GM18511 (cell line): ENCODE measurements at regions not wholly inside any gene's neighbourhood (a gene's known extent, or its start where the extent isn't known, plus 50 kb on each side); places are given as distances from the start of the nearest gene placed in this dataset.

Experiments
- ATAC-seq: cut with Tn5 transposase; IDR thresholded peaks from one replicate; pipeline ENCODE4 v1.9.1; 2021; ENCODE audit warnings: mild to moderate bottlenecking, moderate library complexity; ENCODE audit not compliant: unreplicated experiment

GRCh38 chr4:36786519-36786918 is 458.0 kb upstream of the NWD2 start:
- no peak for ATAC-seq

DNA sequence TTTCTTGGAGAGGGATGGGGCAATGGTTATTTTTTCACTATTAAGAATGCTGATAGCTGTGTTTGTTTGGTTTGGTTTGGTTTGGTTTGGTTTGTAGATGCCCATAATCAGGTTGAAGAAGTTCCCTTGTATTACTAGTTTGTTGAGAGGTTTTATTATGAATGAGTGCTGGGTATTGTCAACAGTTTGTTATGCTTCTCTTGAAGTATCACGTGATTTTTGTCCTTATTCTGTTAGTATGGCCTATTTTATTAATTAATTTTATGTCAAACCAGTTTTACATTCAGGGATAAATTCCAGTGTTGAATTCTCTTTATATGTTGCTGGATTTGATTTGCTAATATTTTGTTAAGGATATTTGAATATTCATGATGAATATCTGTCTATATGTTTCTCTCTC is 449.8 kb upstream of the NWD2 start:
- no peak for ATAC-seq

GRCh38 chr4:36812149-36812548 is 432.4 kb upstream of the NWD2 start:
- no peak for ATAC-seq

- no peak for ATAC-seq
Observed at GRCh38 chr4:36815536-36815935, 429.0 kb upstream of the NWD2 start.

DNA sequence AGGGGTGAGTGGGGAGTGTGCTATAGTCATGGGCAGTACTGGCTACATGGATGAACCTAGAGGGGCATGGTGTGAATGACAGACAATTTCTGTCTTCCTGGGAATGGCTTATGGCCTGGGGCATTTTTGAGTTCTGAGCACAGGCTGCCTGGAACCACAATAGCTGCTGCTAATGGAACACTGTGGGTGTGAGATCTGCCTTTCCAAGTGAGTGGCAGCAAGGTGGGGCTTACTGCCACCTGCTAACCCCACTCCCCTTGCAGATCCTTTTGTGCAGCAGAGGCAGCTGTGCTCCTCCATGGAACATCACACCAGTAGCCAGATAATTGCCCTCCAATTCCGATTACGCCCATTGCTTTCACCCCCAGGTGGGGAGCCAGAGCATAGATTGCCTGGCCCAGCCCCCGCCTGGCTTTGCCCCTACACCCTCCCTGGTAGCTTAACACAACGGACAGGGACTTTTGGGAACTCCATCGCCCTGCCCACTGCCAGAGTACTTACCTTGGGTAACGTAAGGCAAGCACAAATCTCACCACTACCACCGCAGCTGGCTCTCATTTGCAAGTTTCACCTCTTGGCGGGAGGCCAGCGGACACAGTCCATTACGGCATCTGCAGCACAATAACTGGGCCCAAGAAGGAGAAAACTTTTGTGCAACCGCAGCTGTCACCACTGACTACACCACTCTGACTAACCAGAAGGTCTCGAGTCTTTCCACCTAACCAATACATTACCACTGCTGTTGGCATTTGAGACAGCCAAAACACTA is 421.2 kb upstream of the NWD2 start:
- no peak for ATAC-seq

DNA sequence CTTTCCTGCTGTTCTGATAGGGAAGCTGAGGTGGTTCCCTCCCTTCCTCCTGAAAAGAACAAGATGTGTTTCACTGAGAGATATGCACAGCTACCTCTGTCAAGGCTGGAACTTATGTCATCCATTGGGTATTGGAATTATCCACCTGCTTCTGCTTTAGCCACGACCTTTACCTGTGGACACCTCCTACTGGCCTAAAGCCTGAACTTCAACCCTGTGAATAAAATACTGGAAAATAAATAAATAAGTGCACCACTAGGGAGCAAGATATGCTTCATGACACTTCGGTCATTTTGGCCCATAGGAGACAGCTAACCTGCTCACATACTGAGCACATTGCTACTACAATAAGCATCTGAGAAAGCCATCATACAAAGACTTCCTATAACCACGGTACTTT is 419.9 kb upstream of the NWD2 start:
- ATAC-seq: no peak

DNA sequence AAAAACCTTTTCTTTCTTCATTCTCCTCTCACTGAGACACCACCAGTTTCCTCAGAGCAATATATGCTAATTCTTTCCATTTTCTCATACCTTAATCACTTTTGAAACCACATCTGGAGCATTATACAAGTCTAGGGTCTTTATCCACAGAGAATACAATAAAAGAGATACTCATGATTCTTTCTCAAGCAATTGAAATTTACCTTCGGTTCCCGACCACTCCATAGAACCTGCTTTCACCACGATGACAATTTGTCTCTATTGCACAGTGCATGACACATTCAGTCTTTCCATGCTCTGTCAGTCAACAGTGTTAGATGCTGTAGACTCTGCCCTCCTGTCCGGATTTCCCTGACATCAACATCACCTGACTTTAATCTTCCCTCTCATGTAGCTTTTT is 409.3 kb upstream of the NWD2 start:
- ATAC-seq: no peak

- peak; percentile 83 for ATAC-seq
Observed at GRCh38 chr4:36841583-36842326, 402.8 kb upstream of the NWD2 start.

DNA sequence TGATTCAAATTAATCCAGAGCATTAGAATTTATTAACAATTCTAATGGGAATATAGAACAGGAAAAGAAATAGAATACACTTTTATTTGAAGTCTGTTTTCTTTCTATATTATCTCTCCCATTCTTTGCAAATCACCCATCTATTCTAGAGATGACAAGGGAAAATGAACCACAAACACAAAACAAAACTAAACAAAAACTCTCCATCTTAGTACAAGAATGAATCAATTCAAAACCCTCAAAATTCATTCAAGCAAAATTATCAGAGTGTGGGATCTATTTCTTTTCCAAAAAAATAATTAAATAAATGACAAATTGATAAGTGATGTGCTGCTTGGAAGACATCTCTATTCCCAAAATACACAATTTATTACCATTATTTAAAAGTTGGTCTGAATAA is 400.1 kb upstream of the NWD2 start:
- ATAC-seq: no peak

DNA sequence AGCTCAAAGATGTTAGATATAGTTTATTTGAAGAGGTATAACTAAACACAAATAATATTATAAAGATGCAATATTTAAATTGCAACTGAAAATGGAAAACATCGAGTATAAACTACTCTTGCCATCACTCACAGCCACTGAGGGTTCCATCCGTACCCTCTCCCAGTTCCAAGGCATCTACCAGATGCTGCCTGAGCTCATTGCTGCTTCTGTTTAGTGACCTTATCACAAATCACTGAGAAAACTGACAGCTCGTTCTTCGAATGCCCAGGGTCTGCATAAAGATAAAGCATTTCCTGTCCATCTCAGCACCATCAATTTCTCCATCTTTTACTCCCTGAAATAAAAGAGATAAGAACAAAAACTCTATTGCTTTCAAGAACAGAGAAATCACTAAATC is 391.7 kb upstream of the NWD2 start:
- no peak for ATAC-seq

DNA sequence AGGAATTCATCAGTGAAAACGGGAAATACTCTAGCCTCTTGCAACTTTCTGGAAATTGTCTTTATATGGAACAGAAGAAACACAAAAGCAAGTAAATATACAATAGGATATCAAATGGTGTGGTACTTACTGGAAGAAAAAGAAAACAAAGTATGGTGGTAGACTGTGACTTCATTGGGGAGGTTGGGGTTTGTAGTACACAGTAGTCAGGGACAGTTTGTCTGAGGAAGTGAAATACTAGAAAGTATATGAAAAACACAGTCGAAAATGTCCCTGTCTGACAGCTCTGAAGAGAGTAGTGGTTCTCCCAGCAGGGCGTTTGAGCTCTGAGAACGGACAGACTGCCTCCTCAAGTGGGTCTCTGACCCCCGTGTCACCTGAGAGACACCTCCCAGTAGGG is 390.0 kb upstream of the NWD2 start:
- ATAC-seq: peak; percentile 94

GRCh38 chr4:36863601-36864000 is 380.9 kb upstream of the NWD2 start:
- peak; percentile 60 for ATAC-seq

- peak; percentile 57 for ATAC-seq
Observed at GRCh38 chr4:36870121-36870520, 374.4 kb upstream of the NWD2 start.

DNA sequence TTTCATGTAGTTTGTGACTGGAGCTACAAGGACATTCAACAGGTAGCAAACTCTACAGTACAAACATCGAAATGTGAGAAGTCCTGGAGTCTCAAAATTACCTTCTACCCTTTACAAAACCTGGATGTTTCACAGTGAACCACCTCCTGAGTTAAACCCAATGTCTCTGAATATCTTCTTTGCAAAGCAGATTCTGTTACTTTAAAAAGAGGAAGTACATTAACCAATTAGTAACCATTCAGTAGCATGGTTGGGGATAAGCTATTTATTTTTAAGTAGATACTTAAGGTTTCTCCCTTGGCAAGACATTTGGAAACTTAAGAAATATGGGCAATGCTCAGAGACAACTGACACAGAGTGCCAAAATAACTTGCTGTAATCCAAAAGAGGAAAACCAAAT is 371.9 kb upstream of the NWD2 start:
- ATAC-seq: peak; percentile 69

GRCh38 chr4:36884151-36884550 is 360.4 kb upstream of the NWD2 start:
- ATAC-seq: no peak

DNA sequence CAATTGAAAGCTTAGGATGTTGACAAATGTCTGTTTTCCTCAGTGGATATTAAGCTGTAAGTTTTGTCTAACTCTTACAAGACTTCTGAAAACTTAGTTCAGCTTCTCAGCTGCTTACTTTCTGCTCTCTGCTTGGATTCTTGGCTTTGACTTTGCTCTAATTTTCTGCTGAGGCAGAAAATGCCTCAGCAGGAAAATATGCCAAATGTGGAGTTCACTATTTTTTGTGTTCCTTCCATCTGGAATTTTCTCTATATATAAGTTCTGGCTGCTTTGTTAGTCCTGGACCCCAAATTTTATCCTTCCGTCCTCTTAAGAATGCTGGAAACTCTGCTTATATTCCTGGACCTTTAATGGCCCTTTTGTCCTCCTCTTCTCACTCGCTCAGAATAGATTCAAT is 352.6 kb upstream of the NWD2 start:
- no peak for ATAC-seq

DNA sequence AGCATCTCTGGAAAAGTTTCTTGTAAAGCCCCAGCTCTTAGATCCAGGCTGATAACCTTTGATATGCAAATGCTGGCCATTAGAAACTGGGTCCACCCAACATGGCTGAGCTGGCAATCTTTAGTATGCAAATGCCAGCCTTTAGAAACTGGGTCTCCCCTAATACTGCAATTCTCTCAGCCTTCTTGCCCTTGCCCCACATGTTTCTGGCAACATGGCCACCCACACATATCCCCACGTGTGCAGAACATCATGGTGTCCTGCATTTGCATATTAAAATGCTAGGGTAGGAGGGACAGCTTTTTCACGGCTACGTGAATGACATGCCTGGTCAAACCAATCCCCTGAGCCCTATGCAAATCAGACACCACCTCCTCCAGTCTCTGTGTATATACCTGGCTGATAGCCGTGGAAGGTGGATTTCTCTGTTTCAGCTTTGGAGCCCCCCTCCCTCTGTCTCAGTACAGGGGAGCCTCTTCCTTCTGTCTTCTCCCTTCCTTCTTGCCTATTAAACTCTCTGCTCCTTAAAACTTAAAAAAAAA is 344.0 kb upstream of the NWD2 start:
- no peak for ATAC-seq

- ATAC-seq: no peak
Observed at GRCh38 chr4:36904823-36905222, 339.7 kb upstream of the NWD2 start.

GRCh38 chr4:36914106-36914505 is 330.4 kb upstream of the NWD2 start:
- no peak for ATAC-seq

DNA sequence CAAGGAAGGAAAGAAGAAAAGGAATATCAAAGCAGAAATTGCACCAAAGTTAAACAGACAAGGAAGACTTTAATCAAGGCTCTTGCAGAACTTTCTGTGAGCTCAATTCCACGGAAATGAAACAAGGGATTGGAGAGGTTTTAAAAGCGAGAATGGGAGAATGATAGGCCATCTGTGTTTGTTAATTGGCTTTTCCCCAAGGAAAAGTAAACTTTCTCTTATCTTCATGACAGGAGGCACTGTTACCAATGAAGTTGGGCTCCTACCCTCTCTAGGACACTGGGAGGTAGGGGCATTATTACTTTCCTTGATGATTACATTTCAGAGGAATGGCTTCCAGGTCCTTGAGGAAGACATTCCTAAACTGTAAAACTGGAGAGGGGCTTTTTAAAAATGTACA is 328.8 kb upstream of the NWD2 start:
- no peak for ATAC-seq

DNA sequence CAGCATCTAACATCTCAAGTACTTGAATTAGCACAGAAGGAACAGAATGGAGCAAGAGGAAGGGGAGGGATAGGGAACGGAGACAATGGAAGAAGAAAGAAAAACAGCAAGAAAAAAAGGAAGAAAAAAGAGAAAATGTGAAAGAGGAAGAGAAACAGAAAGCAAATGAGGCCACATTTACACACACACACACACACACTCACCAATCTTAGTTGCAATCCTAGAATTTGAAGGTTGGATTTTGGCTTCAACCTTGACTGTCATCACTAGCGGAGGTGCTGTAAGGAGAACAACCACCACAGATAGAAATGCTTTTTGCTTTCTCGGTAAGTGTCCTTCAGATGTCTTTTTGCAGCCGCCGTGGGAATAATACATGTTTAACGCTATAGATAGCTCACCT is 327.1 kb upstream of the NWD2 start:
- no peak for ATAC-seq

- no peak for ATAC-seq
Observed at GRCh38 chr4:36919721-36920120, 324.8 kb upstream of the NWD2 start.
